ENCODE measurements at regions not wholly inside any gene's neighbourhood (a gene's known extent, or its start where the extent isn't known, plus 50 kb on each side); places are given as distances from the start of the nearest gene placed in this dataset.

DNA sequence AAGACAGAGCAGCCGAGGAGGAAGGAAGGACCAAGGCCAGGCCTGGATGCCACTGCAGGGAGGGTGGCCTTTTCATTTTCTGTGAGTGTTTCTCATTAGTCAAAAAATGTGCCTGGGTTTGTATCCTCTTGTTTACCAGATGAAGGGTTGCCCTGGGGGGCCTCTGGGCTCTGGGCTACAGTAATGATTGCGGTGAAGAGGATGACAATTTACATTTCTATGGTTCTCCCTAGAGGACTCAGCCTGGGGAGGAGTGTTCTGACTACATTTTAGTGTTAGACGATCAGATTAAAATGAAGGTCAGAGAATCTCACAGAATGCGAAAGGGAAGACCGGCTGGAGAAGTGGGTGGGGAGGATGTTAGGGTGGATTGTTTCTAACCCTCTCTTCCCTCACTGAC is 108.0 kb upstream of the KMT2C start:
- no peak for TF ChIP-seq CTCF (IDR thresholded peaks at IDR 0.05 in 8 of 11, conservative IDR thresholded peaks at IDR 0.05 in 3 of 11)
- TF ChIP-seq POLR2A (IDR thresholded peaks at IDR 0.05): no peak

Measured in spleen (tissue), 7 donors.